Spleen (tissue), 7 donors: ENCODE measurements at regions not wholly inside any gene's neighbourhood (a gene's known extent, or its start where the extent isn't known, plus 50 kb on each side); places are given as distances from the start of the nearest gene placed in this dataset.
"Not testable (repeated sequence)": the region's sequence is repeated elsewhere in the genome, so short reads cannot be mapped to it uniquely, and the experiment has no call there.

Experiments used
- POLR2A ChIP-seq, 3 donors: fragments of 450-650 bp; IDR thresholded peaks; one replicate each; pipeline ENCODE4 v1.5.1; 2017; ENCODE audit warnings: antibody characterized with exemption in 3 of 3, mild to moderate bottlenecking in 1 of 3
- TF ChIP-seq, protein P1 (sequence below), 11 experiments: fragments of 200-600 bp in 7 of 11; fragments of 450-650 bp in 4 of 11; sonication (generic) in 4 of 11; IDR thresholded peaks in 8 of 11; conservative IDR thresholded peaks in 3 of 11; 1 replicate in 7 of 11; 2 replicates in 4 of 11; pipeline versions ENCODE4 v1.4.0 to v1.8.0; 2016 to 2021; ENCODE audit warnings: antibody characterized with exemption in 11 of 11, inconsistent platforms in 4 of 11, mild to moderate bottlenecking in 1 of 11
- donor health status: DM: no; HTN: no; CAD: no; lungs with moderate emphysema.
- donor health status: DM: no; HTN: no; CAD: no.
- donor health status: DM: no; HTN: no; CAD: no.

DNA sequence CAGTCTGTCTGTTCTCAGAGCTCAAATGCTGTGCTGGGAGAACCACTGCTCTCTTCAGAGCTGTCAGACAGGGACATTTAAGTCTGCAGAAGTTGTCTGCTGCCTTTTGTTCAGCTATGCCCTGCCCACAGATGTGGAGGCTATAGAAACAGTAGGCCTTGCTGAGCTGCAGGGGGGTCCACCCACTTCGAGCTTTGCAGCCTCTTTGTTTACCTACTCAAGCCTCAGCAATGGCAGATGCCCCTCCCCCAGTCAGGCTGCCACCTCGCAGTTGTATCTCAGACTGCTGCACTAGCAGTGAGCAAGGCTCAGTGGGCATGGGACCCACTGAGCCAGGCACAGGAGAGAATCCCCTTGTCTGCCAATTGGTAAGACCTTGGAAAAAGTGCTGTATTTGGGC, 470.0 kb downstream of the TMEM135 start:
- TF ChIP-seq, protein P1, sequence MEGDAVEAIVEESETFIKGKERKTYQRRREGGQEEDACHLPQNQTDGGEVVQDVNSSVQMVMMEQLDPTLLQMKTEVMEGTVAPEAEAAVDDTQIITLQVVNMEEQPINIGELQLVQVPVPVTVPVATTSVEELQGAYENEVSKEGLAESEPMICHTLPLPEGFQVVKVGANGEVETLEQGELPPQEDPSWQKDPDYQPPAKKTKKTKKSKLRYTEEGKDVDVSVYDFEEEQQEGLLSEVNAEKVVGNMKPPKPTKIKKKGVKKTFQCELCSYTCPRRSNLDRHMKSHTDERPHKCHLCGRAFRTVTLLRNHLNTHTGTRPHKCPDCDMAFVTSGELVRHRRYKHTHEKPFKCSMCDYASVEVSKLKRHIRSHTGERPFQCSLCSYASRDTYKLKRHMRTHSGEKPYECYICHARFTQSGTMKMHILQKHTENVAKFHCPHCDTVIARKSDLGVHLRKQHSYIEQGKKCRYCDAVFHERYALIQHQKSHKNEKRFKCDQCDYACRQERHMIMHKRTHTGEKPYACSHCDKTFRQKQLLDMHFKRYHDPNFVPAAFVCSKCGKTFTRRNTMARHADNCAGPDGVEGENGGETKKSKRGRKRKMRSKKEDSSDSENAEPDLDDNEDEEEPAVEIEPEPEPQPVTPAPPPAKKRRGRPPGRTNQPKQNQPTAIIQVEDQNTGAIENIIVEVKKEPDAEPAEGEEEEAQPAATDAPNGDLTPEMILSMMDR (IDR thresholded peaks at IDR 0.05 in 8 of 11, conservative IDR thresholded peaks at IDR 0.05 in 3 of 11) = not testable (repeated sequence)
- not testable (repeated sequence) for TF ChIP-seq POLR2A (IDR thresholded peaks at IDR 0.05)
